ENCODE measurements at regions not wholly inside any gene's neighbourhood (a gene's known extent, or its start where the extent isn't known, plus 50 kb on each side); places are given as distances from the start of the nearest gene placed in this dataset.

DNA sequence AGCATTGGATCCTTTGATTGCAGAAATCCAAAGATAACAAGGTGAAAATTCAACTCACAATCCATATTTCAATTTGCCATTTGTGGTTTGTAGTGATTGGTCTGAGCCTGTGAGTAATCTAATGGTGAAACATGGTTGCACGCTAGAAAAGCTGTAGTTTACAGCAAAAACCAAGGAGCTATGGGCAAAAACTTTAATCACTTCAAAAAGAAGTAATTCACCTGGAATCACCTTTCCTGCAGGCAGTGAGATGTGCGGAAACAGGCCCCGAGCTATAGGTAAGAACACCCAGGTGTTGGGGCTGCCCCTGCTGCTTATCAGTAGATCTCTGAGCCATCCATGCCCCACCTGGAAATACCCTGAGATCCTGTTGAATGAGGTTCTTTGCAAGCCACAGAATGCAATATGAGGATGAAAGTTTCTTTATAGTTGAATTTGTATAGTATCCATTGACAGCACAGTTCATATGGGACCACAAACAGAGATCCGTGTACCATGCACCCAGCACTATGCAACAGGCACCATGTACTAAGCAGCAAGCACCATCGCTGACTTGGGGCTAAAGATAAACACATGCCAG, 208.2 kb downstream of the SPP2 start:
- ChIA-PET POLR2A (ENCODE audit: low non-redundant PET) (no interaction called here), CTCF (interaction anchor here (0.5 to 1.2 kb wide), 9 partner anchors 13 to 251 kb away, joined by 3 to 6 read pairs (median 3); no protein-coding TSS in a partner anchor)
- H3K27ac ChIP-seq: peak overlapping the region; percentile 93
- peak; percentile 86 for DNase-seq (ENCODE audit: low spot score)
- TF ChIP-seq, protein P1, sequence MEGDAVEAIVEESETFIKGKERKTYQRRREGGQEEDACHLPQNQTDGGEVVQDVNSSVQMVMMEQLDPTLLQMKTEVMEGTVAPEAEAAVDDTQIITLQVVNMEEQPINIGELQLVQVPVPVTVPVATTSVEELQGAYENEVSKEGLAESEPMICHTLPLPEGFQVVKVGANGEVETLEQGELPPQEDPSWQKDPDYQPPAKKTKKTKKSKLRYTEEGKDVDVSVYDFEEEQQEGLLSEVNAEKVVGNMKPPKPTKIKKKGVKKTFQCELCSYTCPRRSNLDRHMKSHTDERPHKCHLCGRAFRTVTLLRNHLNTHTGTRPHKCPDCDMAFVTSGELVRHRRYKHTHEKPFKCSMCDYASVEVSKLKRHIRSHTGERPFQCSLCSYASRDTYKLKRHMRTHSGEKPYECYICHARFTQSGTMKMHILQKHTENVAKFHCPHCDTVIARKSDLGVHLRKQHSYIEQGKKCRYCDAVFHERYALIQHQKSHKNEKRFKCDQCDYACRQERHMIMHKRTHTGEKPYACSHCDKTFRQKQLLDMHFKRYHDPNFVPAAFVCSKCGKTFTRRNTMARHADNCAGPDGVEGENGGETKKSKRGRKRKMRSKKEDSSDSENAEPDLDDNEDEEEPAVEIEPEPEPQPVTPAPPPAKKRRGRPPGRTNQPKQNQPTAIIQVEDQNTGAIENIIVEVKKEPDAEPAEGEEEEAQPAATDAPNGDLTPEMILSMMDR (conservative IDR thresholded peaks at IDR 0.05; ENCODE audit: low read depth): no peak

DNA sequence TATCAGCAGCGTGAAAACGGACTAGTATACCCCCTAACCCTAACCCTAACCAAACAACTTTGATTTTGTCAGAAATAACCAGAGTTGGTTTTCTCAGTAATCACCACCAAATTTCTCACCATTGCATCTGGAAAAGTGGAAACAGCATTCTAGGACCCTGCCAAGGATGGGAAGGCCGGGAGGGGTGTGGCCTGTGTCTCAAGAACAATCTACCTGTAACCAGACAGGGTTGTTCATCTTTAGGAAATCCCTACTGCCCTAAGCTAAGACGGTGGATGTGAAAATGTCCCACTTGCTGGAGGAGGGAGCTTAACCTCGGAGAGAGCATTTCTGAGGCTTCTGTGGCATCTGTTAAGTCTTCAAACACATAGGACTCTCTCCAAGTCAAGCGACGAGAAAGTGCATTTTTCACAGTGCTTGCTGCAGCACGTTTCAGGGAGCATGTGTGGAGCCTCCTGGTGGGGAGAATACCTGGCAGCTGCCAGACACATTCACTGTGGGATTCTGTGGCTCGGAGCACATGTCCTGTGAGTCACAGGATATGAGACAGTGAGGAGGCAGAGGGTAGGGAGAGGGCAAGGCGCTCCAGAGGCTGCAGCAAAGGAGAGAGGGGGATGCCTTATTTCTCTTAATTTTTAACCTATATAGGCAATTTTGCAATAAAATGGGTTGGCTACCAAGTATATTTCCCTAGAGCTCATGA, 207.5 kb downstream of the SPP2 start:
- TF ChIP-seq, protein P1 (conservative IDR thresholded peaks at IDR 0.05; ENCODE audit: low read depth): peak; percentile 64
- peak; percentile 94 for DNase-seq (ENCODE audit: low spot score)
- peak overlapping the region; percentile 93 for H3K27ac ChIP-seq
- POLR2A ChIA-PET (ENCODE audit: low non-redundant PET): no interaction called here
- CTCF ChIA-PET: interaction anchor here (0.5 to 1.2 kb wide), 12 partner anchors 12 to 901 kb away, joined by 3 to 6 read pairs (median 3); no protein-coding TSS in a partner anchor

DNA sequence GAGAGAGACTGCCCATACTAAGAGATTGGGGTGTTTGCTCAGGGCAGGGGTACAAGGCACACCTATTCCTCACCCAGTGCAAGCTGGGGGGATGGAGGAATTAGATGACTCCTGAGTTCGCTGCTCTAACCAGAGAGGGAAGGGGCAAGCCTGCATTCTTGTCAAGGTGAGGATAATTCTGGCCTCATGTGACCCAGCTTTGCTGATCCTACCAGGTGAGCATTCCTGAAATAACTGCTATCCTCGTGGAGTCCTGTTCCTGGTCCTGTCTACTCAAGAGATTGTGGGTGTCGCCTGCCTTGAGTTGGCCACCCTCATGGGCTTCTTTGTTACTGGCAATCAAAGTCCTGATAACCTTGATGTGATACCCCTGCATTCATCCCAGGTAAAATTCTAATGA, 206.0 kb downstream of the SPP2 start:
- DNase-seq (ENCODE audit: low spot score): no peak
- TF ChIP-seq, protein P1 (conservative IDR thresholded peaks at IDR 0.05; ENCODE audit: low read depth): no peak
- CTCF ChIA-PET: no interaction called here

DNA sequence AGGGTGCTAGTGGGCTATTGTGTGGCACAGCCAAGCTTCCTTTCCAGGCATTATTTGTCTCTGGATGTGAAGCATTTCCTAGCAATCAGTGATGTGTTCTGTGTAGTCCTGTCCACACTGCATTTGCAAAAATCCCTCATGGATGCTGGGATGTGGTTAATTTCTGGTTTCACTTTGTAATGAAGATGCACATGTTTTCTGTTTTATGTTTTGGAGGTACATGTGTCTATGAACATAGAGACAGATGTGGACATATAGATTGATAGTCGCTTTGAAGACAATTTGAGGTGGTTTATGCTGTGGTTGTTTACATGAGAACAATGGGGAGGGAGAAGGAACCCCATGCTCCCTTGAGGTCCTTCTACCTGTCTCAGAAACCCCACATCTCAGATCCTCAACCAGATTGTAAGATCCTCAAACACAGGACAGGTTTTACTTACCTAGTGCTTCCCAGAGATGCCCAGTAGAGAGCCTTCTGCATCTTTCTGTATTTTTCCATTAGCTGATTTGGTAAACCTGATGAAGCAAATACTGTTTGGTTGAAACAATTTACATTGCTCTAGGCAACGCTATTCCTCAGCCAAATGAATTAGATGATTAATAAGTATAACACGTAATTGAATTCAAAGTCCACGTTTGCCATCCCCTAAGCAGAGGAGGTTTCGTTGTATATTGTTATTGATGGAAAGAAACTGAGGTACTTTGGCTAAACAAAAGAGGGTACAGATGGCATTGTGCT, 204.4 kb downstream of the SPP2 start:
- peak overlapping the region; percentile 40 for H3K27ac ChIP-seq
- TF ChIP-seq, protein P1 (conservative IDR thresholded peaks at IDR 0.05; ENCODE audit: low read depth): no peak
- peak; percentile 36 for DNase-seq (ENCODE audit: low spot score)
- ChIA-PET CTCF (interaction anchor here (0.6 kb wide), 1 partner anchor 146 kb away, joined by 3 read pairs; no protein-coding TSS in a partner anchor), POLR2A (ENCODE audit: low non-redundant PET) (no interaction called here)

More for the DNA sequence above, 206.0 kb downstream of the SPP2 start:
- peak overlapping the region; percentile 40; the same call in 1 of the 2 replicates for H3K27ac ChIP-seq
- POLR2A ChIA-PET (ENCODE audit: low non-redundant PET): no interaction called here

DNA sequence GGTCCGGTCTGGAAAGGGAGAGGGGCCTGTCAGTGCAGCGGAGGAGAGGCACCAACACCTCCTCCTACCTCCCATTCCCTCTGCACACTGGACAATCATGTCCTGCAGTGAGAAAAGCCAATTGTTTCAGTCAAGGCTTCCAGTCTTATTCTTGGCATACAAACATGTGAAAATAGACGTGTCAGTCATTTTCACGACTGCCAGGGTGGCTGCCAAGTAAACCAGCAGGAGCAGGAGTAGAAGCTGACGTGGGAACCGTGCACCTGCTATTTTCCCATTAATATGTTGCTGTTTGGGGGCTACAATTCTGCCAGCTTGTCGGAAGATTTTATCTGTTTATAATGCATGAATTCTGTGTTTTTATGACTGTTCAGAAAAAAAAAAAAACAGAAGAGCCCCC, 202.3 kb downstream of the SPP2 start:
- CTCF ChIA-PET: no interaction called here

More for the DNA sequence above, 202.3 kb downstream of the SPP2 start:
- TF ChIP-seq, protein P1 (conservative IDR thresholded peaks at IDR 0.05; ENCODE audit: low read depth): no peak
- H3K27ac ChIP-seq: peak overlapping the region; percentile 57
- POLR2A ChIA-PET (ENCODE audit: low non-redundant PET): no interaction called here
- no peak for DNase-seq (ENCODE audit: low spot score)
